GM12892 (cell line): ENCODE measurements at regions not wholly inside any gene's neighbourhood (a gene's known extent, or its start where the extent isn't known, plus 50 kb on each side); places are given as distances from the start of the nearest gene placed in this dataset.

Experiments
- DNase-seq: peaks from one replicate; pipeline ENCODE4 v3.0.0; 2011; ENCODE audit not compliant: insufficient read length
- FAIRE-seq: peaks from 2 replicates; lab custom pipeline; 2011; peaks lifted over from hg19 to GRCh38; lab: Jason Lieb, UNC
- POLR2A ChIP-seq: IDR thresholded peaks from 2 replicates; pipeline ENCODE4 v1.6.1; 2011; ENCODE audit warnings: low read depth, low read length, control low read depth
- POLR2AphosphoS5 ChIP-seq: IDR thresholded peaks from 2 replicates; pipeline ENCODE4 v1.6.1; 2011; ENCODE audit warnings: low read depth, low read length, control low read depth
- TAF1 ChIP-seq: IDR thresholded peaks from 2 replicates; pipeline ENCODE4 v1.6.1; 2011; ENCODE audit warnings: low read depth, mild to moderate bottlenecking, control low read depth, low read length, borderline replicate concordance

DNA sequence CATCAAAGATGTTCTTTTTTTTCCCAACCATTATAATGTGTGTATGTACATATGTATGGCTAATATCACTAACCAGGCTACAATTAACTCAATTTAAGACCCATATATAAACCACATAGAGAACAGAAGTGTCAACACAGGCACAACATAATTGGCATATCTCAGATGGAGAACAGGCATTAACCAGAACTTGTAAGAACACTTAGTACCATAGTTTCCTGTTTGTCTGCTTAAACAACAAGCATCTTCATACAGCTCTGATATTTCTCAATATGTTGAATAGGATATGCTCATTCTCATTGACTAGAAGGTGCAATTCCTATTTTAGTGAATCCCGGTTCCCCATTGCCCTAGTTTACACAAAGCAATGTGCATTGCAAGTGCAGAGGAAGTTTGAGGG, 116.9 kb upstream of the EDNRB start:
- TF ChIP-seq TAF1: no peak
- TF ChIP-seq POLR2AphosphoS5: no peak
- no peak for TF ChIP-seq POLR2A
- DNase-seq (no peak), FAIRE-seq (no peak)

DNA sequence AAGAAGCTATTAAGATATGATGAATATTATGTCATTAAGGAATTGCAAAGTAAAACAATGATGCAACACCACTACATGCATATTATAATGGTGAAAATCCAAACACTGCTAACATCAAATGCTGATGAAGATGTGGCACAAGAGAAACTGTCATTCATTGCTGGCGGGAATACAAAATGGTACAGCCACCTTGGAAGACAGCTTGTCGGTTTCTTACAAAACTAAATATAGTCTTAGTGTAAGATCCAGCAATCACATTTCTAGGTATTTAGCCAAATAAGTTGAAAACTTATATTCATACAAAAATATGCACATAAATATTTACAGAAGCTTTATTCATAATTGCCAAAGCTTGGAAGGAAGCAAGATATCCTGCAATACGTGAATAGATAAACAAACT, 114.9 kb upstream of the EDNRB start:
- DNase-seq (no peak), FAIRE-seq (no peak)
- TF ChIP-seq POLR2A (no peak), TAF1 (no peak), POLR2AphosphoS5 (no peak)

DNA sequence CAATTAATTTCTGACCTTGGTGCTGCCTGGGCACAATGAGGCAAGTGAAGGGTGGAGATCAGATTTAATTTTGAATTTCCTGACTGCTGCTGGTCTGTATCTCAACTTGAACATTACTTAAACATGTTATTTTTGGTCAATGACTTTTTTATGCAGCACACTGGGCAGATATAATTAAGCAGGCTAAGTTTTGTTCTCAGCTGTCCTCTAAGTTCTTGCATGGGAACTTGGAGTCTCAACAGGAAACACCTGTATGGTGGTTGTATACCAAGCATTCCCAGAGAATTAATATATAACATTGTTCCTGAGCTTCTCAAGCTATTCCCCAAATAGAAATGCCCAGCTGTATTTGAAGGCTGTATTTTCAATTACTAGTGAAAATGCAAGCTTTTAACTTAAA, 113.5 kb upstream of the EDNRB start:
- FAIRE-seq (no peak), DNase-seq (no peak)
- no peak for TF ChIP-seq TAF1
- no peak for TF ChIP-seq POLR2A
- no peak for TF ChIP-seq POLR2AphosphoS5

- no peak for FAIRE-seq
- TF ChIP-seq TAF1 (no peak), POLR2AphosphoS5 (no peak), POLR2A (no peak)
- DNase-seq: no peak
These were observed 111.8 kb upstream of the EDNRB start for GRCh38 chr13:78030341-78030896.

DNA sequence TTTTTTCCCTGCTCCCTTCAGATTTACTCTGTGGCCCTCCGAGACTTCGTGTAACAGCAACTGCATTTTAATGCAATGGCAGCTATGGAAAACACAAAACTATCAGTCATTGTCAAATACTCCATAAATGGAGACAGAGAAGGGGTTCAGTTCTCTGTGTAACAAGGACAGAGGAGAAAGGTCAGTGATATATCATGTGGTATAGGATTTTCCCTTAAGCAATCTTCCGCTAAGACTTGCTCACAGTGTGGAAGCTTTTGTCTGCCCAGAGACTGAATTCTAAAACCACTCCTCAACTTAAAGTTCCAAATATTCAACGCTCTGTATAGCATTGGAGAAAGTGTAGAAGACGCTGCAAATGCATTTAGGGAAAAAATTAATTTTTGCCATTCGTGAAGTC, 111.3 kb upstream of the EDNRB start:
- no peak for DNase-seq
- no peak for FAIRE-seq

DNA sequence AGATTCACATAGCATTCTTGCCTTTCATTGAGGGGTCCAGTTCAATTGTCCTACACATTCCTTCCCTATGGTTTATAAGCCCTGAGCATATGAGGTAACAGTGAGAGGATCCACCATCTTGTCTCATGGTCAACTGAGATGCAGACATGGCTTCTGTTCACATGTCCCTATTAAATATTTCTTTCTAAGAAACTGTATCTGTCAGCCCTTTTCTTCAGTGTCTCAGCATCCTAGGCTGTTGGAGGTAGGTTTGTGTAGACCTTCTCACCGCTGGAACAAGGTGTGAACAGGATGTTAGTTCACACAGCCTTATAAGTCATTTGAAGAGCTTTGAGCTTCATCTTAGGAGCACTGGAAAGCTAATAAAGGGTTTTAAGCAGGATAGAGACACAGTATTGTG, 110.3 kb upstream of the EDNRB start:
- FAIRE-seq: no peak
- no peak for TF ChIP-seq TAF1
- no peak for TF ChIP-seq POLR2AphosphoS5
- no peak for TF ChIP-seq POLR2A
- no peak for DNase-seq

More for the DNA sequence above, 111.3 kb upstream of the EDNRB start:
- TF ChIP-seq POLR2A (no peak), POLR2AphosphoS5 (no peak), TAF1 (no peak)

DNA sequence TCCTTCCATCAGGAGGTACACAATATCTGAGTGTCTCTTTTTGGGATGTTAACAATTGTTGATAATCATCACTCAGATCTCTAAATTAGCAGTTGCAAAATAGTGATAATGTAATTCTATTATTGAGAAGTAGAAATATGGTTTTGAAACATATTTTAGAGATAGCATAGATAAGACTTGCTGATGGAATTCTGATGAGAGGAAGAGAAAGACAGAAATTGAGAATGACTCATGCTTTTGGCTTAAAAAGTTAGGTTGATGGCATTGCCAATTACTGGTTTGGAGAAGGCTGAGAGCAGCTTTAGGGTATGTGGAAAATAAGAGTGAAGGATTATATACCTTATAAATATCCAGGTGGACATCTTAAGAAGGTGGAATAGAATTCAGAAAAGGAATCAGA, 106.4 kb upstream of the EDNRB start:
- no peak for TF ChIP-seq POLR2A
- no peak for TF ChIP-seq TAF1
- no peak for TF ChIP-seq POLR2AphosphoS5
- DNase-seq (no peak), FAIRE-seq (no peak)

DNA sequence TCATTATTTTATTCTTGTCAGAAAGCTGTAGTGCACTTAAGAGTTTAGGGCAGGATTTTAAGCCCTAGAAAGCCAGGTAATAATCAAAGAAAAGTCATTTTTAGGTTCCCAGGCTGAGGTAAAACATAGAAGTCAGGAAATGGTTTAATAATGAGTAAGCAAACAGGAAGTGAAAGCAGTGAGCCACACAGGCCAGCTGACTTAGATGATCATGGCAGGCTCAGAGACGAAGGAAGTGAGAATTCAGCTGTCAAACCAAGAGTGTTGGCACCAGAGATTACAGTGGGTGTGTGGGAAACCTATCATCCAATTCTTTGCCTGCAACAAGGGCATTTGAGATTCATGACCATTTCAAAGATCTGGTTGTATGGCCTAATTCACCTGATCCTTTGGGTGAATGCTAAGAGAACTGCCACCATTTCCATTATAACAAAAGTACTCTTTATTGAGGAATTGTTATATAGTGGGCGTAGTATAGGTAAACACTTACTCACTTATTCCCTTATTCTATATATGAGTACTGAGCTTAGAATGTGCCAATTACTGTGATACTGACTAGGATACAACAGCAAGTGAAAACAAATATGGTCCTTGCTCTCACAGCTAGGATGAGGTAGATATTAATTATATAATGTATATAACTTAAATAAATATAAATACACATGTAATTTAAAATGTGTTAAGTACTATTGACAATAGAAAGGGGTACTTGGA, 103.7 kb upstream of the EDNRB start:
- TF ChIP-seq POLR2AphosphoS5 (no peak), POLR2A (no peak), TAF1 (no peak)
- DNase-seq: peak; percentile 17
- FAIRE-seq: peak; percentile 93

DNA sequence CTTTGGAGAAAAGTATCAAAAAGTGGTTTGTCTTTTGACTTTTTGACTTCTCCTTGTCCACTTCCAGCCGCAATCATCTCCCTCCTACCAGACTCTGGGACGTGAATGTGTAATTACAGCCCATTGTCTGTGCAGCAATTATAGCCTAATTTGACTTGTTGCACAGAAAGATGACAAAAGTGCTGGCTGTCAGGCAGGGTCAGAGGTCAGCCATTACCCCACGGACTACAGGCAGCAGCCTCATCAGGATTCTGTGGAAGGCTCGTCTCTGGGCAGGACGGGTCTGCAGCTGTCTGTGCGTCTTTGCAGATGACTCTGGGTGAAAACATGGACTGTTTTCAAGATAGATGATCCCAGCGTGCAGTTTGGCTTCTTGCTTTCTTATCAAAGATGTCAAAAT, 102.2 kb upstream of the EDNRB start:
- FAIRE-seq (no peak), DNase-seq (no peak)
- TF ChIP-seq POLR2AphosphoS5 (no peak), POLR2A (no peak), TAF1 (no peak)

- TF ChIP-seq POLR2A: no peak
- TF ChIP-seq TAF1: no peak
- TF ChIP-seq POLR2AphosphoS5: no peak
- DNase-seq (no peak), FAIRE-seq (no peak)
These were observed 97.2 kb upstream of the EDNRB start for GRCh38 chr13:78015782-78016181.

GRCh38 chr13:78012046-78012445, 93.4 kb upstream of the EDNRB start:
- FAIRE-seq: no peak
- DNase-seq: no peak
- TF ChIP-seq POLR2A (no peak), TAF1 (no peak), POLR2AphosphoS5 (no peak)

- FAIRE-seq (no peak), DNase-seq (no peak)
- TF ChIP-seq TAF1 (no peak), POLR2A (no peak), POLR2AphosphoS5 (no peak)
These were observed 86.2 kb upstream of the EDNRB start for GRCh38 chr13:78004821-78005220.
